GM06990 (cell line): ENCODE measurements at regions not wholly inside any gene's neighbourhood (a gene's known extent, or its start where the extent isn't known, plus 50 kb on each side); places are given as distances from the start of the nearest gene placed in this dataset.

Source experiments
- DNase-seq: peaks from one replicate; pipeline ENCODE4 v3.0.0-alpha.2; 2011; ENCODE audit not compliant: insufficient read length; ENCODE audit errors: extremely low read depth
- H3K27me3 ChIP-seq: replicated peaks from 2 replicates; pipeline ENCODE4 v1.6.0; 2011; ENCODE audit warnings: low read length; ENCODE audit not compliant: control insufficient read depth, insufficient read depth
- H3K36me3 ChIP-seq: 2 replicates; pipeline ENCODE4 v1.5.1; 2011; ENCODE audit warnings: low read length; ENCODE audit not compliant: control insufficient read depth, insufficient read depth
- H3K4me3 ChIP-seq: replicated peaks from 2 replicates; pipeline ENCODE4 v1.5.1; 2011; ENCODE audit warnings: low read depth, mild to moderate bottlenecking, control low read depth, low read length
- TF ChIP-seq, protein P1 (sequence below): IDR thresholded peaks from 2 replicates; pipeline ENCODE4 v1.5.1; 2011; ENCODE audit warnings: low read length, control low read depth, mild to moderate bottlenecking, inconsistent platforms; ENCODE audit not compliant: insufficient read depth, poor library complexity, severe bottlenecking

DNA sequence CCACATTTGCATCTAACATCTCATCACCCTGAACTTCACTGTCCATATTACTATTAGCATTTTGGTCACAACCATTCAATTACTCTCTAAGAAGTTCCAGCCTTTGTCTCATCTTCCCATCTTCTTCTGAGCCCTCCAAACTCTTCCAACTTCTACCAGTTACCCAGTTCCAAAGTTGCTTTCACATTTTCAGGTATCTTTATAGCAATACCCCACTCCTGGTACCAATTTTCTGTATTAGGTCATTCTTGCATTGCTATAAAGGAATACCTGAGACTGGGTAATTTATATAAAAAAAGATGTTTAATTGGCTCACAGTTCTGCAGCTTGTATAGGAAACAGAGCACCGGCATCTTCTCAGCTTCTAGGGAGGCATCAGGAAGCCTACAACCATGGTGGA lies 64.7 kb upstream of the ARHGAP42 start:
- H3K4me3 ChIP-seq: no peak overlapping the region
- DNase-seq: no peak
- H3K27me3 ChIP-seq: no peaks in the 10 kb centered on the region
- TF ChIP-seq, protein P1, sequence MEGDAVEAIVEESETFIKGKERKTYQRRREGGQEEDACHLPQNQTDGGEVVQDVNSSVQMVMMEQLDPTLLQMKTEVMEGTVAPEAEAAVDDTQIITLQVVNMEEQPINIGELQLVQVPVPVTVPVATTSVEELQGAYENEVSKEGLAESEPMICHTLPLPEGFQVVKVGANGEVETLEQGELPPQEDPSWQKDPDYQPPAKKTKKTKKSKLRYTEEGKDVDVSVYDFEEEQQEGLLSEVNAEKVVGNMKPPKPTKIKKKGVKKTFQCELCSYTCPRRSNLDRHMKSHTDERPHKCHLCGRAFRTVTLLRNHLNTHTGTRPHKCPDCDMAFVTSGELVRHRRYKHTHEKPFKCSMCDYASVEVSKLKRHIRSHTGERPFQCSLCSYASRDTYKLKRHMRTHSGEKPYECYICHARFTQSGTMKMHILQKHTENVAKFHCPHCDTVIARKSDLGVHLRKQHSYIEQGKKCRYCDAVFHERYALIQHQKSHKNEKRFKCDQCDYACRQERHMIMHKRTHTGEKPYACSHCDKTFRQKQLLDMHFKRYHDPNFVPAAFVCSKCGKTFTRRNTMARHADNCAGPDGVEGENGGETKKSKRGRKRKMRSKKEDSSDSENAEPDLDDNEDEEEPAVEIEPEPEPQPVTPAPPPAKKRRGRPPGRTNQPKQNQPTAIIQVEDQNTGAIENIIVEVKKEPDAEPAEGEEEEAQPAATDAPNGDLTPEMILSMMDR: no peak
- no peaks in the 10 kb centered on the region for H3K36me3 ChIP-seq

DNA sequence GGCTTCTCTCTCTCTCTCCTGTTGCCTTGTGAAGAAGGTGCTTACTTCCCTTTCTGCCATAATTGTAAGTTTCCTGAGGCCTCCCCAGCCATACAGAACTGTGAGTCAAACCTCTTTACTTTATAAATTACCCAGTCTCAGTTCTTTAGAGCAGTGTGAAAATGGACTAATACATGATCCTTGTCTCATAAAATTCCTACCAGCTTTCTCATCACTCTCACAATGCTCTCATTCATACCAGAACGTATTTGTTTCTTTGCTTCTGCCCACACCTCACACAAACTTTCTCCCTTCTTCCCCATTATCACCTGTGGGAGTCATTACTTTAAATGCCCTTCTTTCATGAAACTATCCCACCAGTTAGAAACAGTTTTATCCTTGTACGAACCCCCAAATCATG lies 62.7 kb upstream of the ARHGAP42 start:
- Histone ChIP-seq H3K4me3 (no peak overlapping the region), H3K27me3 (no peaks in the 10 kb centered on the region; the same call in 1 of the 2 replicates), H3K36me3 (no peaks in the 10 kb centered on the region)
- DNase-seq: no peak
- TF ChIP-seq, protein P1: no peak

DNA sequence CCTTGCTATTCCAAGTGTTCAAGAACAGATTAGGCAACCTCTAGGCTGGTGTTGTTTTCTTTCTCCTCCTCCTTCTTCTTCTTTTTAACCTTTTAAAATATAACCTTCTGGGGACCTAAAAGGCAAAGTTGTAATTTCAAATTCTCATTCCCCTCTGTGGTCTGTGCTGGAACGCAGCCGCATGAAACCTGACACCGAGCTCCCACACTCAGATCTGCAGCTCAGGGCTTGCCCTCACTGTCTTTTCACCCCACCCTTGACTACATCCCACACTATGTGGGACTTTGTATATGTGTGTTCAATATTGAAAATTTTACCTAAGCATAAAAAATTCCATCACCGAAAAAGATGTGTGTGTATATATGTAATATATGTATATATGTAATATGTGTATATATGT lies 62.0 kb upstream of the ARHGAP42 start:
- TF ChIP-seq, protein P1: no peak
- Histone ChIP-seq H3K27me3 (no peaks in the 10 kb centered on the region; the same call in 1 of the 2 replicates), H3K4me3 (no peak overlapping the region), H3K36me3 (no peaks in the 10 kb centered on the region)
- DNase-seq: no peak

DNA sequence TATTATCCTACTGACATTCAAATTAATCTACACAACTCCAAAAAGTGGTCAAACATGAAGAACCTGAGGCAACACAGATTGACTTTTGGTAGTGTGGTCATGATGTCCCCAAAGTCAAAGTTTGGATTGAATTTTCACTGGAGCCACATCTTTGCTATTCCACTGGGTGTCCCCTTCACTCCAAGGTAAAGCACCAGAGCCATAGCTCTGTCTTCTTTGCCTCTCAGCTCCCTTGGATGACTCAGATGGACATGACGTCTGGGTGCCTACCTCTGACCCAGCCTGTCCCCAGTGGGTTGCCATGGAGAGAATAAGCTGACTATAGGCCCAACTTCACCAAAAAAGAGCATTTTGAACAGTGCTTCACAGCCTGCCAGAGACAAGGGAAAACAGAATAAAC lies 57.4 kb upstream of the ARHGAP42 start:
- no peaks in the 10 kb centered on the region for H3K36me3 ChIP-seq
- no peaks in the 10 kb centered on the region; the same call in 1 of the 2 replicates for H3K27me3 ChIP-seq
- TF ChIP-seq, protein P1: no peak
- H3K4me3 ChIP-seq: no peak overlapping the region
- no peak for DNase-seq

DNA sequence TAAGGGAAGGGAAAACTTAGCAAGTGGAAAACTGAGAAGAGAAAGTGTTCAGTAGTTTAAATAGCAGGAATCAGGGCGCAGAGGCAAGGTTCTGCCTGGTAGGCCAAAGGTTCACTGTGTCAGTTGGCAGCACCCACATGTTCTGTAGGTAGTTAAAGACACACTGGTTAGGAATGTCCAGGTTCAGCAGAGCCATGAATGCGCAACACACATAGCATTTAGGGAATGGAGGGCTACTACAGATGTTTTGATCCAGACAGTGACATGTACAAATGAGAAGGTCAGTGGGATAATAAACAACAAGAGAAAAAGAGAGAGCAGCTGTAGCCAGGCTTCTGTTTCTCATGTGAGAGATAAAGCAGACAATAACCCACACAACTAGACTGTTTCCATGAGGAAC lies 56.2 kb upstream of the ARHGAP42 start:
- Histone ChIP-seq H3K36me3 (no peaks in the 10 kb centered on the region), H3K4me3 (no peak overlapping the region), H3K27me3 (no peaks in the 10 kb centered on the region; the same call in 1 of the 2 replicates)
- TF ChIP-seq, protein P1: no peak
- no peak for DNase-seq

DNA sequence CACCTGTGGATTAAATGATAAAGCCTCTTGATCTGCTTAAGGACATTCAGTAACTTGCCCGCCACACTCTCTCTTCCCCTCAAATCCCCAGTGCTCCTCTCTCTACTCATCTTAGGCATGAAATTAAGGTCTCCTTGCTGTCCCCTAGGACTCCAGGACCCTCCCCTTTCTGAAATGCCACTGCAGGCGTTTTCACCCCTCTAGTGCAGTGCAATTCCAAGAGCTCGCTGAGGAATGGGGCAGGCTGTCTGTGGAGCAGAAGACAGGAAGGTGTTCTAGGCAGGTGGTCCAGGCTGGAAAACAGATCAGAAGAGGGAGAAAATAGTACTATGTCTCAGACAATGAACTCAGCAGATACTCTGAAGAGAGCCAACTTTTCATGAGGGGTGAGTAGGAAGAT lies 55.8 kb upstream of the ARHGAP42 start:
- no peaks in the 10 kb centered on the region; the same call in 1 of the 2 replicates for H3K27me3 ChIP-seq
- DNase-seq: no peak
- no peak overlapping the region for H3K4me3 ChIP-seq
- TF ChIP-seq, protein P1: no peak
- H3K36me3 ChIP-seq: no peaks in the 10 kb centered on the region
